Ishikawa (cell line): ENCODE measurements at regions not wholly inside any gene's neighbourhood (a gene's known extent, or its start where the extent isn't known, plus 50 kb on each side); places are given as distances from the start of the nearest gene placed in this dataset.

Experiments used
- CEBPB ChIP-seq: IDR thresholded peaks from 2 replicates; pipeline ENCODE4 v1.6.1; 2012
- EP300 ChIP-seq: IDR thresholded peaks from 2 replicates; pipeline ENCODE4 v1.6.1; 2012; ENCODE audit warnings: borderline replicate concordance
- FOXM1 ChIP-seq: IDR thresholded peaks from 2 replicates; pipeline ENCODE4 v1.6.1; 2012; ENCODE audit warnings: low read depth, borderline replicate concordance
- MAX ChIP-seq: IDR thresholded peaks from 2 replicates; pipeline ENCODE4 v1.6.1; 2012
- RAD21 ChIP-seq: IDR thresholded peaks from 2 replicates; pipeline ENCODE4 v1.6.1; 2012; ENCODE audit warnings: low read depth
- TAF1 ChIP-seq: IDR thresholded peaks from 2 replicates; pipeline ENCODE4 v1.6.1; 2012; ENCODE audit warnings: low read depth, mild to moderate bottlenecking
- TEAD4 ChIP-seq: IDR thresholded peaks from 2 replicates; pipeline ENCODE4 v1.6.1; 2012
- YY1 ChIP-seq: IDR thresholded peaks from 2 replicates; pipeline ENCODE4 v1.6.1; 2012; ENCODE audit warnings: low read depth
- ZBTB7A ChIP-seq: IDR thresholded peaks from 2 replicates; pipeline ENCODE4 v1.6.1; 2012; ENCODE audit warnings: low read depth
- TF ChIP-seq, protein P1 (sequence below): IDR thresholded peaks from 2 replicates; pipeline ENCODE4 v1.6.1; 2012
- TF ChIP-seq, protein P2 (sequence below): IDR thresholded peaks from 2 replicates; pipeline ENCODE4 v1.6.1; 2012; ENCODE audit warnings: low read depth, mild to moderate bottlenecking

DNA sequence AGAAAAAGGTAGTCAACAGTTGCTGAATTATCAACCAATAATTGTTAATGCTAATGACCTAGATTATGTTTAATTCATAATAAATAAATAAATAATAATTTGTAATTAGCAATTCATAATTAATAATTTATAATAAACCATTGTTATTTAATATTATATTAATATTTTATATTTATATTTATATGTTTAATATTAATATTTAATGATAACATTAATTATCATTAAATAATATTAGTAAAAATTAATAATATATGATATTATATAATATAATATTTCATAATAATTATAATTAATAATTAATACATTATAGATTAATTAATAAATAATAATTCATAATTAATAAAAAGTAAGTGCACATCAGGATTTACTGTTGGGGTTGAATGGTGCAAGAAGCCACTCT, 389.4 kb upstream of the RGPD4 start:
- TF ChIP-seq ZBTB7A (no peak), EP300 (no peak), TEAD4 (no peak), CEBPB (no peak), TAF1 (no peak), FOXM1 (no peak), MAX (no peak), YY1 (no peak), RAD21 (no peak)
- TF ChIP-seq, protein P1, sequence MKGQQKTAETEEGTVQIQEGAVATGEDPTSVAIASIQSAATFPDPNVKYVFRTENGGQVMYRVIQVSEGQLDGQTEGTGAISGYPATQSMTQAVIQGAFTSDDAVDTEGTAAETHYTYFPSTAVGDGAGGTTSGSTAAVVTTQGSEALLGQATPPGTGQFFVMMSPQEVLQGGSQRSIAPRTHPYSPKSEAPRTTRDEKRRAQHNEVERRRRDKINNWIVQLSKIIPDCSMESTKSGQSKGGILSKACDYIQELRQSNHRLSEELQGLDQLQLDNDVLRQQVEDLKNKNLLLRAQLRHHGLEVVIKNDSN = no peak
- TF ChIP-seq, protein P2, sequence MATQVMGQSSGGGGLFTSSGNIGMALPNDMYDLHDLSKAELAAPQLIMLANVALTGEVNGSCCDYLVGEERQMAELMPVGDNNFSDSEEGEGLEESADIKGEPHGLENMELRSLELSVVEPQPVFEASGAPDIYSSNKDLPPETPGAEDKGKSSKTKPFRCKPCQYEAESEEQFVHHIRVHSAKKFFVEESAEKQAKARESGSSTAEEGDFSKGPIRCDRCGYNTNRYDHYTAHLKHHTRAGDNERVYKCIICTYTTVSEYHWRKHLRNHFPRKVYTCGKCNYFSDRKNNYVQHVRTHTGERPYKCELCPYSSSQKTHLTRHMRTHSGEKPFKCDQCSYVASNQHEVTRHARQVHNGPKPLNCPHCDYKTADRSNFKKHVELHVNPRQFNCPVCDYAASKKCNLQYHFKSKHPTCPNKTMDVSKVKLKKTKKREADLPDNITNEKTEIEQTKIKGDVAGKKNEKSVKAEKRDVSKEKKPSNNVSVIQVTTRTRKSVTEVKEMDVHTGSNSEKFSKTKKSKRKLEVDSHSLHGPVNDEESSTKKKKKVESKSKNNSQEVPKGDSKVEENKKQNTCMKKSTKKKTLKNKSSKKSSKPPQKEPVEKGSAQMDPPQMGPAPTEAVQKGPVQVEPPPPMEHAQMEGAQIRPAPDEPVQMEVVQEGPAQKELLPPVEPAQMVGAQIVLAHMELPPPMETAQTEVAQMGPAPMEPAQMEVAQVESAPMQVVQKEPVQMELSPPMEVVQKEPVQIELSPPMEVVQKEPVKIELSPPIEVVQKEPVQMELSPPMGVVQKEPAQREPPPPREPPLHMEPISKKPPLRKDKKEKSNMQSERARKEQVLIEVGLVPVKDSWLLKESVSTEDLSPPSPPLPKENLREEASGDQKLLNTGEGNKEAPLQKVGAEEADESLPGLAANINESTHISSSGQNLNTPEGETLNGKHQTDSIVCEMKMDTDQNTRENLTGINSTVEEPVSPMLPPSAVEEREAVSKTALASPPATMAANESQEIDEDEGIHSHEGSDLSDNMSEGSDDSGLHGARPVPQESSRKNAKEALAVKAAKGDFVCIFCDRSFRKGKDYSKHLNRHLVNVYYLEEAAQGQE = no peak
